Amniotic stem cell (primary cell): ENCODE measurements at regions not wholly inside any gene's neighbourhood (a gene's known extent, or its start where the extent isn't known, plus 50 kb on each side); places are given as distances from the start of the nearest gene placed in this dataset.
A peak's percentile ranks its signal among the peaks of the same experiment; 100 is the strongest.
"Not testable (repeated sequence)": the region's sequence is repeated elsewhere in the genome, so short reads cannot be mapped to it uniquely, and the experiment has no call there.

ENCODE experiments used
- DNase-seq: peaks from one replicate; lab custom pipeline; 2025; lab: John Stamatoyannopoulos, UW

GRCh38 chr9:17083258-17083657 is 51.6 kb upstream of the CNTLN start:
- no peak for DNase-seq

DNA sequence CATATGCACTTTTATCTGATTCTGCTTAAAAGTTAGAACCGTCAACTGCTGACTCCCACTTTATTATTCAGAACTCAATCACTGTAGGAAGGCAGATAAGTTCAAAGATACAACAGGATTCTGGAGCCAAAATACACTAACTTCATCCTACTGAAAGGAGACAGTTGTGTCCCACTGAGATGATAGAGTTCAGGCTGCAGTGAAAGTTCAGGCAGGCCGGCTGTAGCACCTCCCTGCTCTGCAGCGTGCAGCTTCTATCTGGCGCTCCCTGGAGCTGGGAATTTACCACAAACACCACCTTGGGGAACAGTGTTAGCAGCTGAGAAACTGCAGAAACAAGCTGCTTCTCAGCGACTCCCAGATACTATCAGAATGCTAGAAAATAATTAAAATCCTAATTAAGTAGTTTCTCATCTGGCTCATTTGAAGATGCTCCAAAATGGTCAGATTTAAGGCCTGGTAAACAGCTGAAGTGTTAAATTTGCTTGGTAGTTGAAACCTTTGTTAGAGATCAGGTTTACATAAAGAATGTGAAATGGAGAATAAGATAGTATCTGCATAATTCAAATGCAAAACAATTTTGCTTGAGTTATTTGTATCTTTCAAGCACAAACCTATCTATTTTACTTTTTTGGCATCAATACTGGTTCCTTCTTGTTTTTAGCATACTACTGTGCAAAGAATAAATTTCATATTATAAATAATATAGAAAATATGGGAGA is 52.3 kb upstream of the CNTLN start:
- no peak for DNase-seq

GRCh38 chr9:17081814-17082213 is 53.0 kb upstream of the CNTLN start:
- DNase-seq, result no peak

DNA sequence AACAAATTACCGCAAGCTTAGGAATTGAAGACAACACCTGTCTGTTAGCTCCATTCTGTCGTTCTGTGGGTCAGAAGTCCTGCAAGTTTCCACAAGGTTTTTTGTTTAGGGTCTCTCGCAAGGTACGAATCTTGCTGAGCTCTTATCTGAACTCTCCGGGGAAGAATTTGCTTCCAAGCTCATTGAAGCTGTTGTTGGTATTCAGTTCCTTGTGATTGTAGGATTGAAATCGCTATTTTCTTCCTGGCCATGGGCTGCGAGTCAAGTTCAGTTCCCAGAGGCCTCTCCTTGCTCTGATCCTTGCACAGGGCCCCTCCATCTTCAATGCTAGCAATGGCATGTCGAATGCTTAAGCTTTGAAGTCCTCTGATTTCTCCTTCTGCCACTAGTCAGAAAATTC is 53.5 kb upstream of the CNTLN start:
- DNase-seq, result no peak

DNA sequence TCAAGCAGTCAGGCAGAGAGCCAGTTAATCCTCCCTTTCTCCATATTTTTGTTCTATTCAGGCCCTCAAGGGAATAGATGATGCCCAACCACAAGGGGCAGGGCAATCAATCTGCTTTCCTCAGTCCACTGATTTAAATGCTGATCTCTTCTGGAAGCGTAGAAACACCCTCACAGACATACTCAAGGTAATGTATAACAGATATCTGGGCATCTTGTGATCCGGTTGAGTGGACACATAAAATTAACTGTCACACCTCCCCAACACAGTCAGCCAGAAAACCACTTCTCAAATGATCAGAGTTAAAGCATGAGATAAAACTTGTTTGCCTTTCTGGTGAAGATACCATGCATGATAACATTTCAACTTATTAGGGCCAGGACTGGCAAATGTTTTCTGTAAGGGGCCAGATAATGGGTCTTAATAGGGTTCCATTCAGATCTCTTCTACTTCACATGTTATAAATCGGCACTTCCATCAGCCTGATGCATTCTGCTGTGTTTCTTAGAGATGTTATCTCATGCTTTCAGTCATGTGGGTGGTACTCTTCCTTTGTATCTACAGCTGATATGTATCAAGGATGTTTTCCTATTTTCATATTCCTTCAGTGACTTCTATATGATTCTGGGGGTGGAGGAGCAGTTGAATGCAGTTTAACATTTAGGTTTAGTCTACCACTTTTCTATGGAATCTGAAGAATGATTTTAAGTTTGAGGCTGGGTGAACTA is 58.9 kb upstream of the CNTLN start:
- DNase-seq, result no peak

DNA sequence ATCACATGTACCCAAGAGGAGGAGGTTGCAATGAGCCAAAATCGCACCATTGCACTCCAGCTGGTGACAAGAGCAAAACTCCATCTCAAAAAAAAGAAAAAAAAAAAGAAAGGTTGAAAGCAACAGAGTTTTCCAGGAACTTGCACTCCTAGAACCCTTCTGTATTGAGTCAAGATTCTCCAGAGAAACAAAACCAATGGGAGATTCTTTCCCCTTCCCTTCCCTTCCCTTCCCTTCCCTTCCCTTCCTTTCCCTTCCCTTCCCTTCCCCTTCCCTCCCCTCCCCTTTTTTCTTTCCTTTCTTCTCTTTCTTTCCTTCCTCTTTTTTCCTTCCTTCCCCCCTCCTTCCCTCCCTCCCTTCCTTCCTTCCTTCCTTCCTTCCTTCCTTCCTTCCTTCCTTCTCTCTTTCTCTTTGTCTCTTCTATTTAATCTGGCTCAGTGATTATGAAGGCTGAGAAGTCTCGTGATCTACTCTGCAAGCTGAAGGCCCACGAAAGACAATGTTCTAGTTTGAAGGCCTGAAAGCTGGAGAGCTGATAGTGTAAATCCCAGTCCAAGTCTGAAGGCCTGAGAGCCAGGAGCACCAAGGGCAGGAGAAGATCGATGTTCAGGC is 59.6 kb upstream of the CNTLN start:
- no peak for DNase-seq

DNA sequence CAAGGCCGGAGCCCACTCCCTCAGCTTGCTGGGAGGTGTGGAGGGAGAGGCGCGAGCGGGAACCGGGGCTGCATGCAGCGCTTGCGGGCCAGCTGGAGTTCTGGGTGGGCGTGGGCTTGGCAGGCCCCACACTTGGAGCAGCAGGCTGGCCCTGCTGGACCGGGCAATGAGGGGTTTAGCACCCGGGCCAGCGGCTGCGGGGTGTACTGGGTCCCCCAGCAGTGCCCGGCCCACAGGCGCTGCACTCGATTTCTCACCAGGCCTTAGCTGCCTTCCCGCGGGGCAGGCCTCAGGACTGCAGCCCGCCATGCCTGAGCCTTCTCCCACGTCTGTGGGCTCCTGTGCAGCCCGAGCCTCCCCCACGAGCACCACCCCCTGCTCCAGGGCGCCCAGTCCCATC is 62.3 kb upstream of the CNTLN start:
- not testable (repeated sequence) for DNase-seq

GRCh38 chr9:17068671-17069070 is 66.2 kb upstream of the CNTLN start:
- no peak for DNase-seq

DNA sequence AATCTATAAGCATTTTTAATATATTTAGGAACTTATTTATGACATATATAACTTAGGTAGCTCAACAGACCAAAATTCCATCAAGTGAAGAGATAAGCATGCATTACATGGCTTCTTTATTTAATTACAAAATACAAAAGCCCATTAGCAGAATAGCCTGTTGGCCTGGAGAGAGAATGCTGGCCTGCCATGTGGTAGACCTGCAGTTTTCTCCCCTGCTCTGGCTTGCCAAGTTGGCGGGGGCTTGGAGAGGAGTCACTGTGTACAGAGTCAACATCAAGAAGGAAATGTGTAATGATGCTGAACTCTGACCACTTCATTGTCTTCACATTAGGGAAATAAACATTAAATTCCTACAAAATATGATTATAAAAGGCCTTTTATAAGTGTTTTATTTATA is 69.8 kb upstream of the CNTLN start:
- no peak for DNase-seq

DNA sequence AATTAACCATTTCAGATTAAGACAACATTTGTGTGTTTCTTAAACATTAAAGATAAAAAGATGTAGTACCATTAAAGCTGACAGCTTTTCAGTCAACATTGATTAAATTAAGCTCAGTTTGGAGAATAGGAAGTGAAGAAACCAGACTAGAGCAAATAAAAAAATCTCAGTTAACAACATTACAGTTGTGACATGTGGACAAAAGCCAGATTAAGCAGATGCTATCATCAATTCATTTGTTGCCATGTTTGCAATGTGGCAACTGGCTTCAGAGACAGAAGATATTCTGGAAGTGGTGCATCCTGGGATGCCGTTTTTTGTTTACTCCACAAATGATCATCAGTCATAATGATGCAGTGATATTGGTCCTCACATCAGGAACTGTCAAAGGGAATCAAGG is 70.3 kb upstream of the CNTLN start:
- no peak for DNase-seq

DNA sequence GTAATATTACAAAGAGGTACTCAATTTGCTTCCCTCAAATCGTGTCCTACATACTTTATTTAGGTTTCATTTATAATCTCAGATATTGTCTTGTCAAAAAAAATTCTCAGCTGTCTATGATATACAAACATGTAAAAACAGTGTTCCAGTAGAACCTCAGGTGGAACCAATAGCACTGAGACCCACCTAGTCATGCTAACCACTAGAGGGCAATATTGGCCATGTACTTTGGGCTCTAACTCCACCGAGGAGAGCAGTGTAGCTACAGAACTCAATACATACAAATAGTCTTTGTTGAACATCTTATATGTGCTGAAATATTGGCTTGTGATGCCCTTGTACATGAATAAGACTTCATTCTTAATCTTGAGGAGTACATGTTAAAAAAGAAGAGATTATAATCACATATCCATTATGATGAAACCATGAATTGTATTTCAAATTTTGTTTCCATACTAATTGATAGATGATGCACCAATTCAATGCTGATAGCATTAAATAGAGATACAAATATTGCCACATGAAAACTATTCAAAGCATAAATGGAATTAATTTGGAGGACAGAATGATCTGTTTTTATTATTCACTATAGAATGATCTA is 71.2 kb upstream of the CNTLN start:
- DNase-seq, result peak; percentile 16

- no peak for DNase-seq
Observed at GRCh38 chr9:17062497-17062896, 72.3 kb upstream of the CNTLN start.

- no peak for DNase-seq
Observed at GRCh38 chr9:17060450-17060849, 74.4 kb upstream of the CNTLN start.

DNA sequence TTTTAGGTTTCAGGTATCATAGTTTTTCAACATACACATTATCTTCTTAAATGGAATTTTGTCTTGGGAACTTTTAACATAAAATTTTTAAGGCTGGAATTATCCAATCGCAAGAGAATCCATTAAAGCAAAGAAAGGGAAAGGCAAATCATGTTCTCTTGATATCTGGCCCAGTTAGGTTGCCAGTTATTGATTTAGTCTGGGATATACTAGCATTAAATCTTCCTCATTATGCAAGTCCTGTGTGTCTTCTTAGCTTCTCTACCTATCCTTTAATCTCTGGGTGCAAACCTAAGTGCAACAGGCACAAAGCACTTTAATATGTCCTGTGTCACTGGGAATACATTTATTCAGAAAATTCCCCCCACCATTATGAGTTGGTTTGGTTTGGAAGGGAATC is 75.4 kb upstream of the CNTLN start:
- no peak for DNase-seq

DNA sequence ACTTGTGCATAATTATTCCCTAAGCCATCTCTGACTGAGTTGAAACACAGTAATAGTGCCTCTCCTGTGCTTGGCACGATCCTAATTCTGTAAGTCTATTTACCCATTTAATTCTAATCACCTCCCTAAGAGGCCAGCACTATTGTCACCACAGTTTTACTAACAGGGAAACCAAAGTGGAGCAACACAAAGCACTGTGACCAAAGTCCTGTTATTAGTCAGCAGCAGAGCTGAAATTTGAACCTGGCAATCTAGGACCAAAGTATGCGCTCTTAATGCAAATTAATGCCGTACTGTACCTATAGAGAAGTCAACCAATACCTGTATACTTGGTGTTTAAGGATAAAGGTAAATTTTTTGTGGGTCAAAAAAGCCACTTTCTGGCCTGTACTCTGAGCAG is 77.1 kb upstream of the CNTLN start:
- no peak for DNase-seq

GRCh38 chr9:17052626-17053025 is 82.2 kb upstream of the CNTLN start:
- no peak for DNase-seq

- DNase-seq, result no peak
Observed at GRCh38 chr9:17045381-17045940, 89.4 kb upstream of the CNTLN start.

GRCh38 chr9:17031546-17031945 is 103.3 kb upstream of the CNTLN start:
- DNase-seq, result no peak

DNA sequence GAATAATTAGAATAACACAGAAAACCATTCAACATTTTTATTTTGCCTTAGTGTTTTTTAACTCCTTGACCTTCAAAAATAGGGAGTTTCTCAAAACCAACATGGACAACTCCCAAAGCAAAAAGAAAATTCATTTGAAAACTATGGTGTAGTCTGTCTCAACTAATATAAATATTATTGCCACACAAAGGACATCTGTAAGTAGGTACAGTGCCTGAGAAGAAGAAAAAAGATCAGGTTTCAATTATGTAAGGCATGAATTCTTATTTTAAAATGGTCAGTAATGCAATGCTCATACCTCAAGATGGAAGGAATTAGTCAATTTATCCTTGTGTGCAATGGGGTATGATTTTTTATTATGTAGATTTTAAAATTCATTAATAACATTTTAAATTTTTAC is 109.6 kb upstream of the CNTLN start:
- DNase-seq, result no peak

DNA sequence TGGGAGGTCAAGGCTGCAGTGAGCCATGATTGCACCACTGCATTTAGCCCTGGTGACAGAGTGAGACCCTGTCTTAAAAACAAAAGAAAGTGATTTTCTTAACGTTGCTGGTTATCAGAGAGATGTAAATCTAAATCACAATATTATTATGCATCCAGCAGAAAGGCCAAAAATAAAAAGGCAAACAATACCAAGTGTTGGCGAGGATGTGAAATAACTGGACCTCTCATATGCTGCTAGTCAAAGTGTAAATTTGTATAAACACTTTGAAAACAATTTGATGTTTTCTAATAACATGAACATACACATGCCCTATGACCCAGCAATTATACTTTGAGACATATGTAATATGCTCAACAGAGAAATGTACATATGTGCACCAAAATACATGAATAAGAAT is 110.7 kb upstream of the CNTLN start:
- DNase-seq, result no peak

DNA sequence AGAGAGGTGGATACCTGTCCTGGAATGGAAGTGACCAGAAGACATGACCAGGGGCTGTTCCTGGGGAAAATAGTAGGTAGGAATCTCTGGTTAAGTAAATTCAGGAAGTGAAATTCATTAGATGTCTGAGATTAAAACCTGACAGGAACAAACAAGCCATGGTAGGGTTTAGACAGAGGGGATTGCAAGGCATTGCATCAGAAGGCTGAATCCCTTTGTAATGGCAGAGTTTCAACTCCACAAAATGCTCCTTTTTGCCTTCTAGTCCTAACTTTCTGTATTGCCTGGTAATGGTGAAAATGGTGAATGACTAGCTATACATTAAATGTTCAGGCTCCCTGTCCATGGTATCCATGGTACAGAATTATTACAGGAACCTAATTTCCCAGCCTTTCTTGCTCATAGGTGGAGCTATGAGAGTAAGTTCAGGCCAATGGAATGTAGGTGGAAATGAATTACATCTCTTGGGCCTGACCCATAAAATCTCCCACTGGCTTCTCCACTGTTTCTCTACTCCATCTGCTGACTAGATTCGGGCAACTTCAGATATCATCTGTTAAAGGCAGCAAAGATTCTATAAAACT is 113.4 kb upstream of the CNTLN start:
- no peak for DNase-seq

- no peak for DNase-seq
Observed at GRCh38 chr9:17019398-17019797, 115.4 kb upstream of the CNTLN start.
